GM23248 (cell line): ENCODE measurements at regions not wholly inside any gene's neighbourhood (a gene's known extent, or its start where the extent isn't known, plus 50 kb on each side); places are given as distances from the start of the nearest gene placed in this dataset.

Experiments used
- DNase-seq: peaks from one replicate; pipeline ENCODE4 v3.0.0-alpha.2; 2015
- H2AFZ ChIP-seq: fragments of 200-600 bp; sonication (generic); 2 replicates; pipeline ENCODE4 v1.6.1; 2016; ENCODE audit warnings: antibody characterized with exemption
- H3F3A ChIP-seq: fragments of 200-600 bp; sonication (generic); 2 replicates; pipeline ENCODE4 v1.6.1; 2016; ENCODE audit warnings: mild to moderate bottlenecking, antibody characterized with exemption, mixed run types; ENCODE audit not compliant: insufficient read depth
- H3K27ac ChIP-seq: fragments of 200-600 bp; sonication (generic); 2 replicates; pipeline ENCODE4 v1.5.1; 2016; ENCODE audit warnings: mild to moderate bottlenecking
- H3K27me3 ChIP-seq: fragments of 200-600 bp; sonication (generic); replicated peaks from 2 replicates; pipeline ENCODE4 v1.6.1; 2016; ENCODE audit warnings: mild to moderate bottlenecking; ENCODE audit not compliant: insufficient read depth
- H3K36me3 ChIP-seq: fragments of 200-600 bp; sonication (generic); 2 replicates; pipeline ENCODE4 v1.6.1; 2016; ENCODE audit warnings: low read depth, mild to moderate bottlenecking
- H3K4me1 ChIP-seq: fragments of 200-600 bp; sonication (generic); 2 replicates; pipeline ENCODE4 v1.6.1; 2016; ENCODE audit warnings: mild to moderate bottlenecking; ENCODE audit not compliant: insufficient read depth
- H3K4me2 ChIP-seq: fragments of 200-600 bp; sonication (generic); one replicate; pipeline ENCODE4 v1.6.1; 2016; ENCODE audit warnings: mild to moderate bottlenecking; ENCODE audit not compliant: unreplicated experiment
- H3K4me3 ChIP-seq: fragments of 200-600 bp; sonication (generic); 2 replicates; pipeline ENCODE4 v1.5.1; 2016; ENCODE audit warnings: mild to moderate bottlenecking
- H3K79me2 ChIP-seq: fragments of 200-600 bp; sonication (generic); 2 replicates; pipeline ENCODE4 v1.6.1; 2016; ENCODE audit warnings: mild to moderate bottlenecking; ENCODE audit not compliant: insufficient read depth
- H3K9ac ChIP-seq: fragments of 200-600 bp; sonication (generic); 2 replicates; pipeline ENCODE4 v1.6.1; 2016; ENCODE audit warnings: mild to moderate bottlenecking
- H3K9me2 ChIP-seq: fragments of 200-600 bp; sonication (generic); 2 replicates; pipeline ENCODE4 v1.6.1; 2016; ENCODE audit warnings: mixed run types, mild to moderate bottlenecking, moderate library complexity; ENCODE audit not compliant: insufficient read depth
- H3K9me3 ChIP-seq: fragments of 200-600 bp; sonication (generic); one replicate; pipeline ENCODE4 v1.6.1; 2017; ENCODE audit warnings: low read depth
- H4K20me1 ChIP-seq: fragments of 200-600 bp; sonication (generic); 2 replicates; pipeline ENCODE4 v1.6.0; 2016; ENCODE audit not compliant: insufficient read depth
- EZH2 ChIP-seq: fragments of 200-600 bp; sonication (generic); IDR thresholded peaks from 2 replicates; pipeline ENCODE4 v1.6.1; 2018; ENCODE audit warnings: antibody characterized with exemption, mild to moderate bottlenecking; ENCODE audit not compliant: insufficient read depth, poor library complexity, severe bottlenecking
- EZH2phosphoT487 ChIP-seq: fragments of 200-600 bp; sonication (generic); IDR thresholded peaks from 2 replicates; pipeline ENCODE4 v1.6.1; 2018; ENCODE audit warnings: antibody characterized with exemption, moderate library complexity, mild to moderate bottlenecking, low read depth; ENCODE audit not compliant: insufficient read depth
- WGBS, 2 experiments: methylation state at CpG; one replicate each; pipeline ENCODE4 v1.1.6; 2015 to 2017; ENCODE audit warnings: low lambda C conversion rate in 2 of 2, low coverage in 1 of 2; ENCODE audit errors: missing lambda C conversion rate in 2 of 2; 5-methylcytosine and 5-hydroxymethylcytosine counted together
- in situ Hi-C: fragments of 300-500 bp; cut with MboI; formaldehyde crosslinking; loops from 2 replicates; pipeline ENCODE4 v1.15.0; 2020

DNA sequence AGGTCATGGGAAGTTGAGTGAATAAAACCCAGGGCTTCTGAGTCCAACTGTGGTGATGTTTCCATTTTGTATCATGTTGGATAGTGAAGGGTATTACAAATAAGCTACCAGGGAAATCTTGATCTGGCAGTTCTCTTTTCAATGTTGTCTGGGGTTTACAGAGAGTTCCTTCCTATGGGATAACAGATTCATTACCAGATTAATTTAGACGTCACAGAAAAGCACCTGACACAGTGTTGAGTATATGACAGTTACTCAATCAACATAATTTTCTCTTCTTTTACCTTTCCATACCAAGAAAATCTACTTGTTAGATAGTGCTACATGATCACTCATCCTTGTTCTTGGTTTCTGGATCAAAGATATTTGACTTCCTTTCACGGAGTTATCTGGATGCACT is 270.9 kb downstream of the ACTL7B start:
- in situ Hi-C loops, result no loop called here
- Histone ChIP-seq H4K20me1 (no peaks in the 10 kb centered on the region), H3K9me2 (no peaks in the 10 kb centered on the region), H3K27me3 (peaks cover 16% of the 10 kb centered on the region; the same call in 1 of the 2 replicates), H3K4me1 (no peaks in the 10 kb centered on the region), H3K27ac (no peak overlapping the region), H3K4me2 (no peak overlapping the region), H3K4me3 (no peak overlapping the region), H3F3A (no peaks in the 10 kb centered on the region), H3K9me3 (no peaks in the 10 kb centered on the region), H3K9ac (no peak overlapping the region), H2AFZ (no peak overlapping the region), H3K36me3 (no peaks in the 10 kb centered on the region), H3K79me2 (no peaks in the 10 kb centered on the region)
- no peak for DNase-seq
- no peak for TF ChIP-seq EZH2
- no peak for TF ChIP-seq EZH2phosphoT487
- WGBS, 2 experiments, result 78% methylated on average over 2 of the region's 2 CpGs

DNA sequence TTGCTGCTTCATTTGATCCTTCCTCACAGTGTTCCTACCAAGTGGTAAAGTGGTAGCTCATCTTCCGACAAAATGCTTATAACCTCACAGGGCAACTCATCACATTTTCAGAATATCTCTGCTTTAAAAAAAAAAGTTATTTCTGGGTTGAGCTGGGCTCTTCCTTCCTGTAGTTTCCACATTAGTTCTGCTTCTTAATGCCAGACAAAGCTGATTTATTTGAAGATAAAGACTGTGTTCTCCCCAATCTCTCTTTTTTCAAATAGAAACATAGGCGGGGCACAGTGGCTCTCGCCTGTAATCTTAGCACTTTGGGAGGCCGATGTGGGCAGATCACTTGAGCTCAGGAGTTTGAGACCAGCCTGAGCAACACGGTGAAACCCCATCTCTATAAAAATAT is 273.1 kb downstream of the ACTL7B start:
- no peaks in the 10 kb centered on the region for H3K9me3 ChIP-seq
- WGBS, 2 experiments, result 85 to 89% methylated on average over 5 of the region's 5 CpGs
- H3K79me2 ChIP-seq, result no peaks in the 10 kb centered on the region
- no peaks in the 10 kb centered on the region for H3K4me1 ChIP-seq
- H3F3A ChIP-seq, result no peaks in the 10 kb centered on the region
- H3K36me3 ChIP-seq, result no peaks in the 10 kb centered on the region
- no peak overlapping the region for H3K4me2 ChIP-seq
- H3K27me3 ChIP-seq, result peaks cover 25% of the 10 kb centered on the region
- no peak overlapping the region for H3K27ac ChIP-seq
- DNase-seq, result no peak
- no peak overlapping the region for H3K9ac ChIP-seq
- H3K4me3 ChIP-seq, result no peak overlapping the region
- no peaks in the 10 kb centered on the region for H3K9me2 ChIP-seq
- in situ Hi-C loops, result no loop called here
- TF ChIP-seq EZH2phosphoT487, result no peak
- no peak for TF ChIP-seq EZH2
- H2AFZ ChIP-seq, result no peak overlapping the region
- no peaks in the 10 kb centered on the region for H4K20me1 ChIP-seq

DNA sequence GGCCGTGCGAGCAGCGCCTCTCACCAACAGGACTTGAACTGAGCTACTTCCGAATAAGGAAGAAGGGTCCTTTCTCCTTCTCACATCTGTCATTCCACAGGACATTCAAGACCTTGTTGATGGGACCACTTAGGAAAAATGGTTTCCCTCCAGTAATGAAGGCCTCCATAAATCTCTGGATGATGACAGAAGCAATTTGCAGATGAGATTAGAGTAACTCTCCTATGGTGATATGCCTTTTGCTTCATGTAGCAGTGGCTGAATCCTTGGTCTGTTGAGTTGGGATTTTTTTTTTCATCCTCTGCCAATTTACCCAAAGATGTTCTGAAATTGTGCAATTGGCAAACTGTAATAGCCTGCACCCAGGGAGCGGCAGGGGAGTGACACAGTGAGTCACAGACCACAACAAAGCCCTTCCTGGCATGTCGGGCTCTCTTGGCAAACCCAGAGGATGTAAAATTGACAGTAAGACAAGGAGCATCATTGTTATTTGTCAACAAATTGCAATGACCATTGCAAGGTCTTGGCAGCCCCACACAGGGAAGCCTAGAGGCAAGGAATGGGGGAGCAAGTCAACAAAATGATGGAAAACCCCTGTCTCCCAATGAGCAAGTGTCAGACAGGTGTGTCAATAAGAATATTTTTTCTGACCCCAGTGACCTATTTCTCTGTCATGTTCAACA is 275.9 kb downstream of the ACTL7B start:
- no peaks in the 10 kb centered on the region for H3K79me2 ChIP-seq
- H3K27ac ChIP-seq, result no peak overlapping the region
- H4K20me1 ChIP-seq, result no peaks in the 10 kb centered on the region
- no peaks in the 10 kb centered on the region for H3K9me3 ChIP-seq
- H3K4me2 ChIP-seq, result no peak overlapping the region
- H3K27me3 ChIP-seq, result peaks cover 20% of the 10 kb centered on the region
- H3K9me2 ChIP-seq, result no peaks in the 10 kb centered on the region
- H3K36me3 ChIP-seq, result no peaks in the 10 kb centered on the region
- no peak overlapping the region for H3K9ac ChIP-seq
- in situ Hi-C loops, result no loop called here
- no peaks in the 10 kb centered on the region for H3K4me1 ChIP-seq
- DNase-seq, result peak; percentile 68
- H2AFZ ChIP-seq, result no peak overlapping the region
- 67 to 69% methylated on average over 6 of the region's 6 CpGs for WGBS, 2 experiments
- H3K4me3 ChIP-seq, result no peak overlapping the region
- H3F3A ChIP-seq, result no peaks in the 10 kb centered on the region
- TF ChIP-seq EZH2 (no peak), EZH2phosphoT487 (peak; percentile 87; the same call in 1 of the 2 replicates)

DNA sequence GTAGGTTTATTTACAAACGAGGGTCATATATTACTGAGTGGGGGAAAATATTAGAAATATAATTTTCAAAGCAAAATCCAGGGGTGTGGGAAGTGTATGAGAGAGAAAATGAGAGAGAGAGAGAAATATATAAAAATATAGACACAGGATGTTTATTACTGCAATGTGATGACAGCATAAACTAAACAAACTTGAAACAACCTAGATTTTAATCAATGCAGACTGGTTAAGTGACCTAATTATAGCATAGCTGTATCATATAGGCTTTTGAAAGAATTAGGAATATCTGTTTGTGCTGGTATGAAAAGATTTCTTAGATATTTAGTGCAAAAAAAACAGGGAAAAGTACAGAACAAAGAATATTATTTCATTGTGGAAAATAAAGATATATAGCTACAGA is 280.5 kb downstream of the ACTL7B start:
- Histone ChIP-seq H3K4me3 (no peak overlapping the region), H4K20me1 (no peaks in the 10 kb centered on the region), H3K9me3 (no peaks in the 10 kb centered on the region), H3K4me1 (no peaks in the 10 kb centered on the region), H3K79me2 (no peaks in the 10 kb centered on the region), H3K4me2 (no peak overlapping the region), H3K27ac (no peak overlapping the region), H2AFZ (no peak overlapping the region), H3K27me3 (peaks cover 12% of the 10 kb centered on the region; the same call in 1 of the 2 replicates), H3K9me2 (no peaks in the 10 kb centered on the region), H3K36me3 (no peaks in the 10 kb centered on the region), H3F3A (no peaks in the 10 kb centered on the region), H3K9ac (no peak overlapping the region)
- in situ Hi-C loops, result no loop called here
- WGBS, 2 experiments, result 42 to 56% methylated on average over 1 of the region's 1 CpG
- no peak for TF ChIP-seq EZH2phosphoT487
- no peak for TF ChIP-seq EZH2
- DNase-seq, result no peak

DNA sequence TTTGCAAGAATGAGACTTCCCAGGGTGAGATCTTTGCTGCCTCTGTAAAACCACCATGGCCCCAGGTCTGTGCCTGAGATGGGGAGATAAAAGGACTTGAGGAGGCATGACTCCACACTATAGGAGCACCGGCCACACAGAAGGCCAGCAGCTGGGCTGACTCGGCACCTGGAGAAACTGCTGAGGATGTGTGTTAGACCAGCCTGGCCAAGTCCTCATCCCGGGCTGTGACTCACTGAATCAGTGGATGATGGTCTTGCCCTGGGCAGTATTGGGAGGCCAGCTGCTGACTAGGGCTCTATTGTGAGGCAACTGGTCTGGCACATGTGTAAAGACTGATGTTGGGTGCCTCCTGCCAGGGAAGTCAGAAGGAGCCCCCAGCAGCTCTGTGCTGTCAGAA is 286.2 kb downstream of the ACTL7B start:
- H3K4me2 ChIP-seq, result no peak overlapping the region
- in situ Hi-C loops, result loop anchor here (10.0 to 25.0 kb wide), 3 partner anchors 185 to 932 kb away; no protein-coding TSS in a partner anchor

More for the DNA sequence above, 286.2 kb downstream of the ACTL7B start:
- Histone ChIP-seq H3K9ac (no peak overlapping the region), H3K9me2 (no peaks in the 10 kb centered on the region), H3K4me1 (peaks cover 10% of the 10 kb centered on the region; the same call in 1 of the 2 replicates), H3F3A (no peaks in the 10 kb centered on the region), H2AFZ (no peak overlapping the region), H3K79me2 (no peaks in the 10 kb centered on the region), H3K27me3 (0 out of 2 replicates have a peak, but pooled peaks cover 3% of the 10 kb centered on the region), H3K4me3 (no peak overlapping the region), H3K27ac (no peak overlapping the region), H4K20me1 (no peaks in the 10 kb centered on the region), H3K36me3 (no peaks in the 10 kb centered on the region), H3K9me3 (no peaks in the 10 kb centered on the region)
- DNase-seq, result peak; percentile 92
- 17 to 25% methylated on average over 3 of the region's 3 CpGs for WGBS, 2 experiments
- no peak for TF ChIP-seq EZH2
